GM20000 (cell line): ENCODE measurements at regions not wholly inside any gene's neighbourhood (a gene's known extent, or its start where the extent isn't known, plus 50 kb on each side); places are given as distances from the start of the nearest gene placed in this dataset.

ENCODE experiments used
- DNase-seq: peaks from one replicate; pipeline ENCODE4 v3.0.0; 2012; ENCODE audit warnings: low spot score
- TF ChIP-seq, protein P1 (sequence below): IDR thresholded peaks from 2 replicates; pipeline ENCODE4 v1.5.1; 2012; ENCODE audit warnings: mild to moderate bottlenecking, control low read depth; ENCODE audit errors: extremely low read depth, missing control alignments

DNA sequence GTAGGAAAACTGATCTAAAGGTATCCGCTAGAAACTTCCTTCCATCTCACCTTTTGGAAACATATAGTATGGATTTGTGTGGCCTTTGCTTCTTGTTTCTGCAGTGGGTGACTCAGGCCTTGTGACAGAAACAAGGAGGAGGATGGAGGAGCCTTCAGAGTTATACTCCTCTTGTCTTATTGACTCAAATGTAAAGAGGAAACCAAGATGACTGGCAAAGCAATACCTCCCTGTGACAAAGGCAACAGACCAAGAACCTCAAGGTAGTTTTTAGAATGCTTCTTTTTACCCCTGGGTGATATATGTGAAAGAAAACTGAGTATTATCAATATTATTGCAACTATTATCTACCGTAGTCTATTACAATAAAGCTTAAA lies 123.3 kb upstream of the SLIT3 start:
- TF ChIP-seq, protein P1, sequence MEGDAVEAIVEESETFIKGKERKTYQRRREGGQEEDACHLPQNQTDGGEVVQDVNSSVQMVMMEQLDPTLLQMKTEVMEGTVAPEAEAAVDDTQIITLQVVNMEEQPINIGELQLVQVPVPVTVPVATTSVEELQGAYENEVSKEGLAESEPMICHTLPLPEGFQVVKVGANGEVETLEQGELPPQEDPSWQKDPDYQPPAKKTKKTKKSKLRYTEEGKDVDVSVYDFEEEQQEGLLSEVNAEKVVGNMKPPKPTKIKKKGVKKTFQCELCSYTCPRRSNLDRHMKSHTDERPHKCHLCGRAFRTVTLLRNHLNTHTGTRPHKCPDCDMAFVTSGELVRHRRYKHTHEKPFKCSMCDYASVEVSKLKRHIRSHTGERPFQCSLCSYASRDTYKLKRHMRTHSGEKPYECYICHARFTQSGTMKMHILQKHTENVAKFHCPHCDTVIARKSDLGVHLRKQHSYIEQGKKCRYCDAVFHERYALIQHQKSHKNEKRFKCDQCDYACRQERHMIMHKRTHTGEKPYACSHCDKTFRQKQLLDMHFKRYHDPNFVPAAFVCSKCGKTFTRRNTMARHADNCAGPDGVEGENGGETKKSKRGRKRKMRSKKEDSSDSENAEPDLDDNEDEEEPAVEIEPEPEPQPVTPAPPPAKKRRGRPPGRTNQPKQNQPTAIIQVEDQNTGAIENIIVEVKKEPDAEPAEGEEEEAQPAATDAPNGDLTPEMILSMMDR, result no peak

DNA sequence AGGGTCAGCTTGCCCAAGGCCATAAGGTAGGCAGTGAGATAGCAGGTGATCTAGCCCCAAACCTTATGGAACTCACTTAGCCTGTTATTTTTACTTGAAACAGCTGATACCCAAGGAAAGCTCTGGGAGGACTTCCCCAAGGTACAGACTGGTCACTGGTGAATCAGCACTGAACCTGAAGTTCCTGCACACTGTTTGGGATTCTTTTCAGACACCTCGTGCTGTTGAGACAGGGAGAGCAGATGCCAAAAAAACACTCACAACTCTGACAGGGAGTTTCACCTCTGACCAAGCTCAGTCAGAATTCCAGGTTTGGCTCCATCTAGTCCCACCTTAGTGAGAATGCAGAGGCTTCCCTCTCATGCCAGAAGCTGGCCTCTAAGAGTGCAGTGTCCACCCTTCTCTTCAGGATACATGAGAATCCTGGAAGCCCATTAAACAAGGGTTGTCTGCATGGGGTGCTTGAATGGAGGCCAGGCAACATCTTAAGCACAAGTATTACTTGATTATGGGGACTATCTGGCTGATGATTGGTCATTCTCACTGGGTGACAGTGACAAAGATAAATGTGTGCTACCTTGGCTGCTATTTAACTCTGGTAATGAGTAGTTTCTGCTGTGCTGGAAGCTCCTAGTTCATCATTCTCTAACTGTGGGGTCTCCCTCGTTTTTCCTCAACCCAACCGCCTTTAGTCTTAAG lies 122.8 kb upstream of the SLIT3 start:
- DNase-seq, result no peak
- TF ChIP-seq, protein P1, result no peak

More for the DNA sequence above, 123.3 kb upstream of the SLIT3 start:
- DNase-seq, result no peak

DNA sequence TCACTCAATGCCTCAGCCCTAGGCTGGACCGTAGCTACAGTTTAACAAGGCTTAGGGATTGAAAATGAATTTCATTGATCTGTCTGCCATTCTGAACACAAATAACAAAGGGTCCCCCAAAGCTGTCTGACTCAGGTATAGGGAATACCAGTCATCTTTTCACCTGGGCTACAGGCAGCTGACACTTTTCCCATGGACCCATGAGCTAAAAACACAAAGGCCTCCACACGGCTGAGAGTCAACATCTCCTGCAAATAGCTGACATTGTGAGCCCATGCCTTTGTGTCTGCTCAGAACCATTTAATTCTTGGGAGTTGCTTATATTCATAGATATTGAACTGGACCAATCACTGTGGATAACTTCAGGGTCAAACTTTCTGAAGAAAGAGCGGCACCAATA lies 121.1 kb upstream of the SLIT3 start:
- TF ChIP-seq, protein P1, result no peak
- no peak for DNase-seq

DNA sequence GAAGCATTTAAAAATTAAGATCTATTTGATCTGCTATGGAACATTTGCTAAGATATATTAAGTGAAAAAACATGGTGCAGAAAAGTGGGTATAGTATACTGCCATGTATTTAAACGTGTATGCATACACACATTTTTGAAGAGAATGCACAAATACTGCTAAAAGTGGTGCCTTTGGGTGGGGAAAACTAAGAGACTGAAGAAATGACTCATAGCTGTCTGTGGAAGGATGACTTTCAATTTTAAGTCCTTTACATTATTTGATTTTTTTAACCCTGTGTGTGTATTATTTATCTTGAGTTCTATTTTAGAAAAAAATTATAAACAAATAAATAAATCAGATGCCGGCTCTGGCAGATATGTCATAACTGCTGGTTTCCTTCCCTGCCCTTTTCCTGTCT lies 120.7 kb upstream of the SLIT3 start:
- TF ChIP-seq, protein P1, result no peak
- no peak for DNase-seq

DNA sequence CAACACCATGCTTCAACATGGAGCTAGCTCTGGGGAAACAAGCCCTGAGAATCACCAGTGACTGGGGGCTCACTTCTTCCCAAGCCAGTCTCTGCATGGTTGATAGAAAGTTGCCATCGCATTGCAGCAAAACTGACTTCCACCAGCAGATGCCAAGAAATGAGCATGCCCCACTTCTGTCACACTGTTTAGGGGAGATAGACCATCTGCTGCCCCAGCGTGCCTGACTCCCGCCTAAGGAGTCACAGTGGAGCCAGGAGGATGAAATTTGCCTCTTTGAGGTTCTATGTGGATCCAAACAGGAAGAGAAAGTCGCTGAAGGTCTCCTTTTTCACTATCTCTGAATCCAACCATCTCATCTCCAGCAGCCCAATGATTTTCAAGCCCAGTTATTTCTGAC lies 116.7 kb upstream of the SLIT3 start:
- DNase-seq, result no peak
- TF ChIP-seq, protein P1, result no peak

DNA sequence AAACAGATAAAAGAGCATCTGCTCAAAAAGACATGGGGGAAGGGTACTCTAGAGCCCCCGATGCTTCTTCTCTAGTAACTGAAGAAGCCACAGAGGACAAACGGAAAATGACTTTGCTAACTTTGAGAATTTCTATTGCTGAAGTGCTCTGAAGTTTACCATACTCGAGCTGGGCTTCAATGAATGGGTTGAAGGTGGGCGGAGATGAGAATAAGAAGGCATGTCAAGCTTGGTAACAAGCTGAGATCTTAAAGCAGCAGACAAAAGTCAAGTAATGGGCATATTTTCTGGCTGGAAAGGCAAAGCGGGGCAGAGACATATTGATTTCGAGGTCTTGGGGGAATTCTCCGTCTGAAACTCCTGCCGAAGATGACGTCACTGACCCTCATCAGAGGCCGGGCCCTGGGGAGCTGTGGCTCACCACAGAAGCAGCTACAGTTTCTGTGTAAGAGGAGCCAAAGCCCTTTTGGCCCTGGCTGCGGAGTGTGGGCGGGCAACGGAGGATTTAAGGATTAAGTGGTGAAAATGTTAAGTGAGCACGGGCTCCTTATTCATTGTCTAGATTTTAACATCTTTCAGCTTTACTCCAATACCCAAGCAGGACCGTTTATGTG lies 115.8 kb upstream of the SLIT3 start:
- TF ChIP-seq, protein P1, result no peak
- peak; percentile 32 for DNase-seq

DNA sequence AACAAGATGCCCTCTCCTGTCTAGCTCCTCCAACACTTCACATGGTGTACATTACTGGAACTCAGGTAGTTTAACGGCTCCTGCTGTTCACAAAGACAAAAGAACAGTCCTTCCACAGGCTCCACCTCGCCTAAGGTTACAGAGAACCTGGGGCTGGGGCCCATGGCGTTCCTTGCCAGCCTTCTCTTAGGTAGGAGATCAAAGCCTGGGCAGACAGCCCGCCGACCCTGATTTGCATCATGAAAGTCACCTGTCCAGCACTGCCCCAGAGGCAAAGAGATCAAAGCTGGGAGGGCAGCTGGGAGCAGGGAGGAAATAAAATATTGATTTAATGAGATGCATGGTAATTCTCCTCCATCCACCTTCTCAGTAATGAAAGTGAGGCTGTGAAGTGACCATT lies 115.0 kb upstream of the SLIT3 start:
- DNase-seq, result no peak
- TF ChIP-seq, protein P1, result no peak
